ENCODE measurements at regions not wholly inside any gene's neighbourhood (a gene's known extent, or its start where the extent isn't known, plus 50 kb on each side); places are given as distances from the start of the nearest gene placed in this dataset.

DNA sequence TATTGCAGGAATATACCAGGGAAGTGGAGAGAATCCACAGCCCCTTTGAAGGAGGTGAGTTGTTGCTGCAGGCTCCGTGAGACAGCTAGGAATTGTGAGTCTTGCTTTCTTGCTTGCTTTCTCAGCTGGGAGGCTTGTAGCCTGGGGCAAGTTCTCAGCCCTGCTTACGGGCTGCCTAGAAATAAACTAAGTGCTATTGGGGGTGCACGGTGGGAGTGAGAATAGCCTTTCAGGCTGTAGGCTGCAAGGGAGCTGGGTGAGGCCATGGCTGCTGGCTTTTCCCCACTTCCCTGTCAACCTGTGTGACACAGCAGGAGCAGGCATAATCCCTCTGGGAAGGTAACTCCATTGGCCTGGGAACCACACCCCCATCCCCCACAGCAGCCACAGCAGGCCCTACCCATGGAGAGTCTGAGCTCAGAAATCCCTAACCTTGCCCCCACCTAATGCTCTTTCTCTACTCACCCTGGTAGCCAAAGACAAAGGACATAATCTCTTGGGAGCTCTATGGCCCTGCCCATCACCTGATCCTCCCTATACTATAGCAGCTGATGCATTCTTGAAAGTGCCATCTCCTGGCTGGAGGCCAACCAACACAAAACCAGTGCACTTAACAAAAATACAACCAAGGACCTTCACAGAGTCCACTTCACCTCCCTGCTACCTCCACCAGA, 113.0 kb downstream of the MMRN1 start:
- in situ Hi-C loops (cut with HindIII; ENCODE audit: low pct_unique_long_range_greater_than_20kb, low sequenced_read_pairs): no loop called here
- DNase-seq (ENCODE audit: low read depth): no peak

GRCh38 chr4:90012918-90013317, 114.3 kb upstream of the CCSER1 start:
- no peak for DNase-seq (ENCODE audit: low read depth)
- in situ Hi-C loops (cut with HindIII; ENCODE audit: low pct_unique_long_range_greater_than_20kb, low sequenced_read_pairs): no loop called here

- no peak for DNase-seq (ENCODE audit: low read depth)
- in situ Hi-C loops (cut with HindIII; ENCODE audit: low pct_unique_long_range_greater_than_20kb, low sequenced_read_pairs): no loop called here
These were observed 102.7 kb upstream of the CCSER1 start for GRCh38 chr4:90024519-90024918.

GRCh38 chr4:90025248-90025647, 101.9 kb upstream of the CCSER1 start:
- peak; percentile 4 for DNase-seq (ENCODE audit: low read depth)
- in situ Hi-C loops (cut with HindIII; ENCODE audit: low pct_unique_long_range_greater_than_20kb, low sequenced_read_pairs): no loop called here

- in situ Hi-C loops (cut with HindIII; ENCODE audit: low pct_unique_long_range_greater_than_20kb, low sequenced_read_pairs): no loop called here
These were observed 99.6 kb upstream of the CCSER1 start for GRCh38 chr4:90027565-90027964.

GRCh38 chr4:90028460-90028859, 98.7 kb upstream of the CCSER1 start:
- in situ Hi-C loops (cut with HindIII; ENCODE audit: low pct_unique_long_range_greater_than_20kb, low sequenced_read_pairs): no loop called here

More at GRCh38 chr4:90027565-90027964, 99.6 kb upstream of the CCSER1 start:
- no peak for DNase-seq (ENCODE audit: low read depth)

GRCh38 chr4:90030202-90030601, 97.0 kb upstream of the CCSER1 start:
- no peak for DNase-seq (ENCODE audit: low read depth)
- in situ Hi-C loops (cut with HindIII; ENCODE audit: low pct_unique_long_range_greater_than_20kb, low sequenced_read_pairs): no loop called here

More at GRCh38 chr4:90028460-90028859, 98.7 kb upstream of the CCSER1 start:
- DNase-seq (ENCODE audit: low read depth): no peak

GRCh38 chr4:90030953-90031352, 96.2 kb upstream of the CCSER1 start:
- in situ Hi-C loops (cut with HindIII; ENCODE audit: low pct_unique_long_range_greater_than_20kb, low sequenced_read_pairs): no loop called here
- peak; percentile 1 for DNase-seq (ENCODE audit: low read depth)

DNA sequence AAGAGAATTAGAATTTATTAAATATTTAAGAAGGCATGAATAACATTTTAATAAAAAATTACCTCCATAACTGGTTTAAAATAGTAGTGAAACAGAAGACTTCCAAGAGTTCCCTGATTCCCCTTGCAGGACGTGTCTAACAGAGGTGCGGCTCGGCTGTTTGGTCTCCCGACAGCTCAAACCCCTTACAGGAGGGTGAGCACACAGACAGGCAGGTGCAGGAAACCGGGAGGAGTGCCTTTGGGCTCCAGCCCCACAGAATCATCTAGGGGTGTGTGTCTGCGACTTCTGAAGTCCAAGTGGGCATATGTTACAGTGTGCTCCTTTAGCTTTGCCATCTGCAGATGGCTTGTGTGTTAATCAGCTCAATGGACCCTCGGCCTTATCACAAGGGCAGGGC, 88.1 kb upstream of the CCSER1 start:
- in situ Hi-C loops (cut with HindIII; ENCODE audit: low pct_unique_long_range_greater_than_20kb, low sequenced_read_pairs): no loop called here
- DNase-seq (ENCODE audit: low read depth): no peak

DNA sequence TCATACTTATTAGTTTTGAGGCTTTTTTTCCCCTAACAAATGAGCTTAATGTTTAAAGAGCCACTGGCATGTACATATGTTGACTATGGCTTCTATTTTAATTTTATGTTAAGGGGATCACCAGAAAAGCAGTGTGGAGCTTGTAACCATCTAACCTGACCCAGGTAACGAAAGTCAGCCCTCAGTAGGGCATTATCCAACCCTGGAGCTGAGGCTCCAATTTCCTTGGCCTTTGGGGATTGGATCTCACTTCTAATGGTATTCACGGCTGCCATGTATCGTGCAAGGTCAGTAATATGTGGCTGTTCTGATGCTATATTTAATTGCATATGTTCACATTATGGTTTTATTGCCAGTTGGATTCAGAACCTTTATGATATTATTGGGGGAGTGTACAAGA, 75.2 kb upstream of the CCSER1 start:
- in situ Hi-C loops (cut with HindIII; ENCODE audit: low pct_unique_long_range_greater_than_20kb, low sequenced_read_pairs): no loop called here
- no peak for DNase-seq (ENCODE audit: low read depth)

DNA sequence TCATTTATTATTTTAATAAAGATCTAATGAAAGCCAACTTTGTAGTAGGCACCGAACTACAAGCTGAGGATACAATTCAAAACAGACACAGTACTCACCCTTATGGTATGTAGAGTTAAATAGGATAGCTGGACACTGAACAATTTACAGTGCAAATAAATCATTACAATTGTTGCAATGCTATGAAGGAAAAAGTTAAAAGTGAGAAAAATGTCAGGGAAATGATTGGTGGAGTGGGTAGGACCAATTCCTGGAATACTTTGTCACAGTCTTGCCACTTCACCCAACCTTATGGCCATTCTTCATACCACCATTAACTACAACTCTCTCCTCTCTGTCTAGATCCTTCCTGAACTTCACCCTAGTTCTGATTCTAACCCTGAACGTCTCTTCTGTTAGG, 70.1 kb upstream of the CCSER1 start:
- in situ Hi-C loops (cut with HindIII; ENCODE audit: low pct_unique_long_range_greater_than_20kb, low sequenced_read_pairs): no loop called here

DNA sequence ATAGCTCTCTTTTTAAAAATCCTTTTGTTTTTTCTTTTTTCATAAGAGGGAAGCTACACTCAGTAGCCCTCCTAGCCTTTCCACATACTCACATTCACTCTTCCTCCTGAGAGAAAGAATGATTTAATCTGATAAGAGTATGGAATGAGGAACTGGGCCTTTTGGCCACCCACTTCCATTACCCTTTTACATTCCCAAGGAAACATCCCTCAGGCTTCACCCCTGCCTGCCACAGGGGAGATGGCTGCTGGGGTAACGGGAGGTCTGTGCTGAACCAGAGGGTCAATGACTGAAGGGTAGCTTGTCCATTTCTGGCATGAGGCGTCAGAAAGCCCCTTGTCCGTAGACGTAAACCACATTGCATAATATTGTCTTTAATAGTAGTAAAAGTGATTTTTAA, 67.2 kb upstream of the CCSER1 start:
- in situ Hi-C loops (cut with HindIII; ENCODE audit: low pct_unique_long_range_greater_than_20kb, low sequenced_read_pairs): no loop called here

More for the DNA sequence above, 70.1 kb upstream of the CCSER1 start:
- DNase-seq (ENCODE audit: low read depth): no peak

DNA sequence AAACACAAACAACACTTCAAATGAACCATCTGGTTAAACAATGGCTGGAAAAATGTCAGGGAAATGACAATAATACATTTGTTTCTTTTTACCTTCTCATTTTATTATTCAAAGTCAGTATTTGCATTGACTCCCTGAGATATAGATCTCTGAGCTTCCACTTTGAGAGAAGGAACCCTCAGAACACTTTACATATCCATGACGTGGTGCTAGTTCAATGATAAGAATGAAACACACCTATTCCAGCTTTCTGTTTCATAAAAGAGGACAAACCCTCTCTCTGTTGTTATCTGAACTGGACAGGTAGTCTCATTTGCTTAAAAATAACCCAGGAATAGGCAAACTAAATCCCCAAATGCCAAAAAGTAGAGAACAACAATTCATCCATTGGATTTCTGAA, 65.3 kb upstream of the CCSER1 start:
- in situ Hi-C loops (cut with HindIII; ENCODE audit: low pct_unique_long_range_greater_than_20kb, low sequenced_read_pairs): no loop called here
- no peak for DNase-seq (ENCODE audit: low read depth)

More for the DNA sequence above, 67.2 kb upstream of the CCSER1 start:
- DNase-seq (ENCODE audit: low read depth): no peak

DNA sequence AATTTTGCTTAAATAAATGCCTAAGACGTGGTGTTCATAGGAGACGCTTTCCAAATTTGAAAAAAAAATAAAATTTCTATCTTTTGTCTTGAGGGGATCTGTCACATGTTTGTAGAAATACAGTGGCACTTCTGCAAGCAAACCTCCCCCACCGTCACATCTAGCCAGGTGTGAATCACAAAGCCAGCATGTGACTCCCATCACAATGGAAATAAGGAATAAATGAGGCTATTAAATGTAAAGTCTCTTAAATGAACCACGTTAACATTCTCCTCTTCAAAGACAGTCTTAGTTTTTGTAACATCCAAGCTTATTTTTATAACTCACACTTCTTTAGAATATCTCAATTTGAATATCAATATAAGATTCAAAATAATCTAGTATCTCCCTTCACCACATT, 63.0 kb upstream of the CCSER1 start:
- in situ Hi-C loops (cut with HindIII; ENCODE audit: low pct_unique_long_range_greater_than_20kb, low sequenced_read_pairs): no loop called here
- no peak for DNase-seq (ENCODE audit: low read depth)

DNA sequence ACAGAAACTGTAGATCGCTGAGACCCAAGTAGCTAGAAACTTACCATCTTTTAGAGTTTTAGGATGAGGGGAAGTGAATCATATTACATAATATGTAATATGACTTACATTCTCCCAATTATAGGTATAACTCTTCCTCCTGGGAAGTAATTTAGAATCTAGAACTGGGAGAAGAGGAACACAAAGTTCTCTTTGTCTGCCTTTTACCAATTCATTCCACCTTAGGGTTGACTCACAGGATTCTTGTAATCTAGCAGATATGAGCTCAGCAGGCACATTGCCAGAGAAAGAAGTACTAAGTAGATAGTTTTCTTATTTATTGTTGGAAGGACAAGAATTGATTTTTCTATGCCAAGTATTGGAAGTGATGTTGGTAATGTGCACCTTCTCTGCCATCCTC, 58.0 kb upstream of the CCSER1 start:
- in situ Hi-C loops (cut with HindIII; ENCODE audit: low pct_unique_long_range_greater_than_20kb, low sequenced_read_pairs): no loop called here
- no peak for DNase-seq (ENCODE audit: low read depth)

- in situ Hi-C loops (cut with HindIII; ENCODE audit: low pct_unique_long_range_greater_than_20kb, low sequenced_read_pairs): no loop called here
- DNase-seq (ENCODE audit: low read depth): no peak
These were observed 55.6 kb upstream of the CCSER1 start for GRCh38 chr4:90071289-90072235.

GRCh38 chr4:90074322-90074886, 52.8 kb upstream of the CCSER1 start:
- in situ Hi-C loops (cut with HindIII; ENCODE audit: low pct_unique_long_range_greater_than_20kb, low sequenced_read_pairs): no loop called here

More at GRCh38 chr4:90074322-90074886, 52.8 kb upstream of the CCSER1 start:
- DNase-seq (ENCODE audit: low read depth): no peak
